Endothelial cell of umbilical vein (primary cell): ENCODE measurements at regions not wholly inside any gene's neighbourhood (a gene's known extent, or its start where the extent isn't known, plus 50 kb on each side); places are given as distances from the start of the nearest gene placed in this dataset.

Source experiments
- BruUV-seq: library from RNA; stranded (reverse); fragments of 400-500 nt; replicated peaks from 2 replicates; lab custom pipeline; 2021; lab: Mats Ljungman, UMichigan
- CTCF ChIA-PET: fragments of 300-600, 350-600 bp; sonication (Branson Sonifier 250); formaldehyde crosslinking; loops from one replicate; lab custom pipeline; 2021; ENCODE audit warnings: antibody characterized with exemption, inconsistent platforms; lab: Charles Lee
- POLR2A ChIA-PET: fragments of 300-600, 350-600 bp; sonication (Branson Sonifier 250); formaldehyde crosslinking; loops from one replicate; lab custom pipeline; 2021; ENCODE audit warnings: antibody characterized with exemption, inconsistent platforms; lab: Charles Lee
- DNase-seq: peaks from one replicate; pipeline ENCODE4 v3.0.0-alpha.2; 2011; ENCODE audit warnings: low read depth, low spot score
- FAIRE-seq: peaks from 2 replicates; lab custom pipeline; 2011; peaks lifted over from hg19 to GRCh38; lab: Jason Lieb, UNC
- H2AFZ ChIP-seq: 2 replicates; pipeline ENCODE4 v1.6.0; 2012; ENCODE audit warnings: low read depth, low read length, control low read depth, inconsistent platforms
- H3K27ac ChIP-seq: 2 replicates; pipeline ENCODE4 v1.5.1; 2011; ENCODE audit warnings: low read depth, mild to moderate bottlenecking, control low read depth, low read length, moderate library complexity; ENCODE audit not compliant: insufficient read depth
- H3K27me3 ChIP-seq, 2 experiments: 2 replicates each; pipeline versions ENCODE4 v1.6.0 to v1.6.1; 2011; ENCODE audit warnings: low read length in 2 of 2, mixed read lengths in 1 of 2; ENCODE audit not compliant: control insufficient read depth in 2 of 2, insufficient read depth in 2 of 2
- H3K36me3 ChIP-seq, 2 experiments: 2 replicates in 1 of 2; 3 replicates in 1 of 2; pipeline ENCODE4 v1.5.1; 2011; ENCODE audit warnings: low read length in 2 of 2, mild to moderate bottlenecking in 1 of 2, moderate library complexity in 1 of 2; ENCODE audit not compliant: control insufficient read depth in 2 of 2, insufficient read depth in 2 of 2; ENCODE audit errors: extremely low read depth in 1 of 2
- H3K4me1 ChIP-seq: 3 replicates; pipeline ENCODE4 v1.5.1; 2011; ENCODE audit warnings: mild to moderate bottlenecking, low read length; ENCODE audit not compliant: control insufficient read depth, insufficient read depth; ENCODE audit errors: extremely low read depth
- H3K4me2 ChIP-seq: 2 replicates; pipeline ENCODE4 v1.6.1; 2011; ENCODE audit warnings: low read length, control low read depth, mixed read lengths; ENCODE audit not compliant: insufficient read depth
- H3K4me3 ChIP-seq, 3 experiments: fragments of 200-600 bp in 1 of 3; sonication (generic), shearing (Covaris generic) in 1 of 3; replicated peaks in 1 of 3; 2 replicates each; pipeline ENCODE4 v1.5.1; 2011 to 2016; ENCODE audit warnings: control low read depth in 3 of 3, low read length in 3 of 3, mild to moderate bottlenecking in 2 of 3, inconsistent platforms in 1 of 3, low read depth in 1 of 3, moderate library complexity in 1 of 3; ENCODE audit not compliant: insufficient read depth in 1 of 3
- H3K79me2 ChIP-seq: 2 replicates; pipeline ENCODE4 v1.6.0; 2012; ENCODE audit warnings: low read length, inconsistent platforms; ENCODE audit not compliant: control insufficient read depth, insufficient read depth
- H3K9ac ChIP-seq: replicated peaks from 2 replicates; pipeline ENCODE3; 2011; ENCODE audit warnings: low read length, control low read depth; ENCODE audit not compliant: insufficient read depth; ENCODE audit errors: extremely low read depth
- H3K9me1 ChIP-seq: replicated peaks from 3 replicates; pipeline ENCODE4 v1.6.0; 2011; ENCODE audit warnings: mild to moderate bottlenecking, low read length; ENCODE audit not compliant: control insufficient read depth, insufficient read depth; ENCODE audit errors: extremely low read depth
- H3K9me3 ChIP-seq: replicated peaks from 2 replicates; pipeline ENCODE4 v1.5.1; 2012; ENCODE audit warnings: low read length, inconsistent platforms; ENCODE audit not compliant: control insufficient read depth, insufficient read depth
- H4K20me1 ChIP-seq: replicated peaks from 2 replicates; pipeline ENCODE3; 2011; ENCODE audit warnings: mild to moderate bottlenecking, low read length; ENCODE audit not compliant: control insufficient read depth, insufficient read depth; ENCODE audit errors: extremely low read depth
- EZH2 ChIP-seq: IDR thresholded peaks from 2 replicates; pipeline ENCODE4 v1.6.1; 2012; ENCODE audit warnings: borderline replicate concordance, low read depth, mild to moderate bottlenecking, moderate library complexity, low read length, inconsistent platforms; ENCODE audit not compliant: severe bottlenecking
- FOS ChIP-seq: IDR thresholded peaks from 2 replicates; pipeline ENCODE4 v1.6.1; 2011; ENCODE audit warnings: mild to moderate bottlenecking, low read length, moderate library complexity, borderline replicate concordance; ENCODE audit not compliant: insufficient read depth
- GATA2 ChIP-seq: IDR thresholded peaks from 2 replicates; pipeline ENCODE4 v1.7.0; 2011; ENCODE audit warnings: low read depth, mild to moderate bottlenecking, moderate library complexity, mixed read lengths, low read length; ENCODE audit not compliant: insufficient read length, insufficient read depth
- JUN ChIP-seq: IDR thresholded peaks from 2 replicates; pipeline ENCODE4 v1.6.1; 2011; ENCODE audit warnings: borderline replicate concordance, low read depth; ENCODE audit not compliant: insufficient read length, insufficient read depth
- MYC ChIP-seq: IDR thresholded peaks from one replicate; pipeline ENCODE4 v1.6.1; 2011; ENCODE audit warnings: mild to moderate bottlenecking, low read depth, low read length
- POLR2A ChIP-seq: IDR thresholded peaks from 2 replicates; pipeline ENCODE4 v1.6.1; 2012; ENCODE audit warnings: low read depth, mild to moderate bottlenecking, control low read depth, low read length
- POLR2AphosphoS5 ChIP-seq: IDR thresholded peaks from 2 replicates; pipeline ENCODE4 v1.6.1; 2012; ENCODE audit warnings: low read depth, mild to moderate bottlenecking, control low read depth, low read length, moderate library complexity; ENCODE audit not compliant: insufficient read depth
- dilution Hi-C: fragments of 300-500 bp; cut with MboI; formaldehyde crosslinking; loops from one replicate; pipeline ENCODE4 v1.15.0; 2019; ENCODE audit warnings: low sequenced_read_pairs; ENCODE audit not compliant: extremely low pct_ligation_motif_present
- intact Hi-C: fragments of 100-400 bp; cut with micrococcal nuclease; formaldehyde crosslinking; loops from one replicate; pipeline ENCODE4 v1.10.0; 2022
- TF ChIP-seq, protein P1 (sequence below): IDR thresholded peaks from 2 replicates; pipeline ENCODE4 v1.6.1; 2011; ENCODE audit not compliant: insufficient read depth, insufficient read length
- TF ChIP-seq, protein P2 (sequence below), 2 donors: IDR thresholded peaks; 1 replicate in 1 of 2; 2 replicates in 1 of 2; pipeline ENCODE4 v1.5.1; 2011; ENCODE audit warnings: low read length in 2 of 2, mild to moderate bottlenecking in 2 of 2, moderate library complexity in 2 of 2, control low read depth in 1 of 2, inconsistent platforms in 1 of 2, low read depth in 1 of 2; ENCODE audit not compliant: insufficient read depth in 1 of 2; ENCODE audit errors: extremely low read depth in 1 of 2

DNA sequence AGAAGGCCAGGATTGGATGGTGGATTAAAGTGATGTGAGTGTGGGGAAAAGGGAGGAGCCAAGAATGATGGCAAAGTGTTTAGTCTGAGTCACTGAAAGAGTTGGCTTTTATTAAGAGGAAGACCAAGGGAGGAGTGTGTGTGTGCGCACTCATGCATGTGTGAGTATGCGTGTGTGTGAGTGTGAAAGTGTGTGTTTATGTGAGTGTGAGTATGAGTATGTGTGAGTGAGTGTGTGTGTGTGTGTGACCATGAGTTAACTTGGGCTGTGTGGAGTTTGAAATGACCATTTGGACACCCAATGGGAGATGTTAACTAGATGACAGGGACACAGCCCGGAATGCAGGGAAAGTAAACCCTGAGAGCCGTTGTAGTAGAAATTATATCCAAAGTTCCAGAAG, 57.6 kb upstream of the EYA2 start:
- Histone ChIP-seq H3K9ac (no peak overlapping the region), H3K4me3 (no peak overlapping the region), H2AFZ (no peak overlapping the region), H3K27ac (no peak overlapping the region), H4K20me1 (no peaks in the 10 kb centered on the region), H3K4me2 (no peak overlapping the region), H3K79me2 (no peaks in the 10 kb centered on the region), H3K27me3 (no peaks in the 10 kb centered on the region), H3K9me1 (no peaks in the 10 kb centered on the region), H3K9me3 (no peaks in the 10 kb centered on the region), H3K4me1 (no peaks in the 10 kb centered on the region), H3K36me3 (no peaks in the 10 kb centered on the region)
- intact Hi-C loops, result no loop called here
- FAIRE-seq (no peak), DNase-seq (no peak)
- dilution Hi-C loops, result no loop called here
- ChIA-PET CTCF (no interaction called here), POLR2A (no interaction called here)
- no TSS peak for BruUV-seq
- TF ChIP-seq GATA2 (no peak), POLR2A (no peak), POLR2AphosphoS5 (no peak), MYC (no peak), EZH2 (no peak), JUN (no peak), FOS (no peak)
- TF ChIP-seq, protein P1, sequence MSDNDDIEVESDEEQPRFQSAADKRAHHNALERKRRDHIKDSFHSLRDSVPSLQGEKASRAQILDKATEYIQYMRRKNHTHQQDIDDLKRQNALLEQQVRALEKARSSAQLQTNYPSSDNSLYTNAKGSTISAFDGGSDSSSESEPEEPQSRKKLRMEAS, result no peak
- TF ChIP-seq, protein P2, sequence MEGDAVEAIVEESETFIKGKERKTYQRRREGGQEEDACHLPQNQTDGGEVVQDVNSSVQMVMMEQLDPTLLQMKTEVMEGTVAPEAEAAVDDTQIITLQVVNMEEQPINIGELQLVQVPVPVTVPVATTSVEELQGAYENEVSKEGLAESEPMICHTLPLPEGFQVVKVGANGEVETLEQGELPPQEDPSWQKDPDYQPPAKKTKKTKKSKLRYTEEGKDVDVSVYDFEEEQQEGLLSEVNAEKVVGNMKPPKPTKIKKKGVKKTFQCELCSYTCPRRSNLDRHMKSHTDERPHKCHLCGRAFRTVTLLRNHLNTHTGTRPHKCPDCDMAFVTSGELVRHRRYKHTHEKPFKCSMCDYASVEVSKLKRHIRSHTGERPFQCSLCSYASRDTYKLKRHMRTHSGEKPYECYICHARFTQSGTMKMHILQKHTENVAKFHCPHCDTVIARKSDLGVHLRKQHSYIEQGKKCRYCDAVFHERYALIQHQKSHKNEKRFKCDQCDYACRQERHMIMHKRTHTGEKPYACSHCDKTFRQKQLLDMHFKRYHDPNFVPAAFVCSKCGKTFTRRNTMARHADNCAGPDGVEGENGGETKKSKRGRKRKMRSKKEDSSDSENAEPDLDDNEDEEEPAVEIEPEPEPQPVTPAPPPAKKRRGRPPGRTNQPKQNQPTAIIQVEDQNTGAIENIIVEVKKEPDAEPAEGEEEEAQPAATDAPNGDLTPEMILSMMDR (IDR thresholded peaks at IDR 0.05; ENCODE audit: extremely low read depth in 1 of 2, insufficient read depth in 1 of 2, low read depth in 1 of 2, low read length in 2 of 2), result no peak
